HG02798 (cell line): ENCODE measurements at regions not wholly inside any gene's neighbourhood (a gene's known extent, or its start where the extent isn't known, plus 50 kb on each side); places are given as distances from the start of the nearest gene placed in this dataset.

Experiments
- ATAC-seq: cut with Tn5 transposase; IDR thresholded peaks from one replicate; pipeline ENCODE4 v1.9.1; 2021; ENCODE audit warnings: mild to moderate bottlenecking; ENCODE audit not compliant: unreplicated experiment, poor library complexity

- ATAC-seq = no peak
These were observed 50.8 kb upstream of the MRPS22 start for GRCh38 chr3:139292711-139293664.

- no peak for ATAC-seq
These were observed 50.2 kb upstream of the MRPS22 start for GRCh38 chr3:139293665-139294023.
